CD14-positive monocyte (primary cell): ENCODE measurements at regions not wholly inside any gene's neighbourhood (a gene's known extent, or its start where the extent isn't known, plus 50 kb on each side); places are given as distances from the start of the nearest gene placed in this dataset.

Source experiments
- DNase-seq, 3 donors: peaks; one replicate each; pipeline ENCODE4 v3.0.0-alpha.2; 2011 to 2022
- H2AFZ ChIP-seq: 2 replicates; pipeline ENCODE4 v1.6.0; 2012; ENCODE audit warnings: mild to moderate bottlenecking, low read depth, low read length, inconsistent platforms; ENCODE audit not compliant: insufficient read depth, poor library complexity, severe bottlenecking
- H3K27ac ChIP-seq, 2 donors: 1 replicate in 1 of 2; 2 replicates in 1 of 2; pipeline ENCODE4 v1.5.1; 2012 to 2013; ENCODE audit warnings: low read length in 2 of 2, control low read depth in 1 of 2, inconsistent platforms in 1 of 2, low read depth in 1 of 2, mild to moderate bottlenecking in 1 of 2
- H3K27me3 ChIP-seq, 2 donors: one replicate each; pipeline versions ENCODE4 v1.6.0 to v1.6.1; 2011 to 2013; ENCODE audit warnings: low read length in 2 of 2; ENCODE audit not compliant: control insufficient read depth in 2 of 2, insufficient read depth in 2 of 2
- H3K36me3 ChIP-seq, 2 donors: replicated peaks in 1 of 2; 1 replicate in 1 of 2; 2 replicates in 1 of 2; pipeline versions ENCODE4 v1.5.1 to v1.6.1; 2012 to 2013; ENCODE audit warnings: low read length in 2 of 2, control low read depth in 1 of 2, inconsistent platforms in 1 of 2, mild to moderate bottlenecking in 1 of 2; ENCODE audit not compliant: insufficient read depth in 2 of 2, control insufficient read depth in 1 of 2
- H3K4me1 ChIP-seq, 2 donors: 1 replicate in 1 of 2; 2 replicates in 1 of 2; pipeline versions ENCODE4 v1.5.1 to v1.6.1; 2012 to 2013; ENCODE audit warnings: low read length in 2 of 2, control low read depth in 1 of 2, inconsistent platforms in 1 of 2, mild to moderate bottlenecking in 1 of 2, moderate library complexity in 1 of 2; ENCODE audit not compliant: insufficient read depth in 2 of 2, control insufficient read depth in 1 of 2
- H3K4me2 ChIP-seq: replicated peaks from 2 replicates; pipeline ENCODE3; 2012; ENCODE audit warnings: low read length, moderate library complexity, mild to moderate bottlenecking; ENCODE audit not compliant: poor library complexity, severe bottlenecking; ENCODE audit errors: extremely low read depth
- H3K4me3 ChIP-seq, 3 experiments: fragments of 200-600 bp in 1 of 3; sonication (generic) in 1 of 3; replicated peaks in 1 of 3; 1 replicate in 2 of 3; 2 replicates in 1 of 3; pipeline ENCODE4 v1.5.1; 2011 to 2013; ENCODE audit warnings: low read length in 3 of 3, mild to moderate bottlenecking in 3 of 3, control low read depth in 2 of 3, low read depth in 2 of 3, inconsistent platforms in 1 of 3, moderate library complexity in 1 of 3
- H3K79me2 ChIP-seq: 2 replicates; pipeline ENCODE4 v1.6.0; 2012; ENCODE audit warnings: mild to moderate bottlenecking, control low read depth, inconsistent platforms, low read length, moderate library complexity; ENCODE audit not compliant: insufficient read depth
- H3K9ac ChIP-seq: 2 replicates; pipeline ENCODE4 v1.6.0; 2017; ENCODE audit warnings: low read length, mild to moderate bottlenecking; ENCODE audit not compliant: insufficient read depth, poor library complexity, severe bottlenecking
- H3K9me3 ChIP-seq, 2 donors: replicated peaks in 1 of 2; 1 replicate in 1 of 2; 2 replicates in 1 of 2; pipeline versions ENCODE4 v1.5.1 to v1.6.1; 2012 to 2013; ENCODE audit warnings: low read length in 2 of 2, control low read depth in 1 of 2; ENCODE audit not compliant: control insufficient read depth in 1 of 2, insufficient read depth in 1 of 2
- H4K20me1 ChIP-seq: 2 replicates; pipeline ENCODE4 v1.6.0; 2012; ENCODE audit warnings: mild to moderate bottlenecking, low read length, control low read depth, moderate library complexity; ENCODE audit not compliant: insufficient read depth
- H3K27ac Mint-ChIP-seq, 7 donors: one replicate each; pipeline ENCODE4 v1.8.0; 2020; ENCODE audit warnings: mild to moderate bottlenecking in 7 of 7, mixed read lengths in 7 of 7, moderate library complexity in 6 of 7, inconsistent platforms in 2 of 7
- H3K27me3 Mint-ChIP-seq, 3 donors: one replicate each; pipeline ENCODE4 v1.8.0; 2021 to 2022; ENCODE audit warnings: low read depth in 3 of 3, mild to moderate bottlenecking in 3 of 3, mixed read lengths in 3 of 3, moderate library complexity in 3 of 3, inconsistent platforms in 1 of 3
- H3K36me3 Mint-ChIP-seq, 2 donors: one replicate each; pipeline ENCODE4 v1.8.0; 2020; ENCODE audit warnings: mixed read lengths in 2 of 2, inconsistent platforms in 1 of 2, mild to moderate bottlenecking in 1 of 2
- H3K4me1 Mint-ChIP-seq: one replicate; pipeline ENCODE4 v1.8.0; 2020; ENCODE audit warnings: mild to moderate bottlenecking, mixed read lengths
- H3K4me3 Mint-ChIP-seq, 2 donors: one replicate each; pipeline ENCODE4 v1.8.0; 2020; ENCODE audit warnings: mild to moderate bottlenecking in 2 of 2, mixed read lengths in 2 of 2, moderate library complexity in 1 of 2
- H3K9me3 Mint-ChIP-seq, 7 donors: one replicate each; pipeline ENCODE4 v1.8.0; 2020 to 2022; ENCODE audit warnings: mixed read lengths in 7 of 7, mild to moderate bottlenecking in 6 of 7, moderate library complexity in 6 of 7, inconsistent platforms in 2 of 7
- CTCF ChIP-seq: fragments of 200-600 bp; IDR thresholded peaks from one replicate; pipeline ENCODE4 v1.8.0; 2022; ENCODE audit warnings: antibody characterized with exemption, mild to moderate bottlenecking
- WGBS: methylation state at CpG from one replicate; pipeline ENCODE4 v1.1.5; 2013; ENCODE audit warnings: missing lambda C conversion rate; ENCODE audit not compliant: insufficient coverage; 5-methylcytosine and 5-hydroxymethylcytosine counted together
- intact Hi-C, 2 donors: fragments of 100-400 bp; cut with micrococcal nuclease; formaldehyde crosslinking; loops; one replicate each; pipeline versions ENCODE4 v1.15.0 to v1.15.1; 2023

- Histone ChIP-seq H3K9ac (no peak overlapping the region), H3K79me2 (no peaks in the 10 kb centered on the region), H3K4me1 (no peaks in the 10 kb centered on the region), H2AFZ (no peak overlapping the region), H4K20me1 (no peaks in the 10 kb centered on the region), H3K4me2 (no peak overlapping the region), H3K36me3 (no peaks in the 10 kb centered on the region), H3K27ac (no peak overlapping the region), H3K9me3 (peaks cover 5 to 9% of the 10 kb centered on the region in 2 donors), H3K4me3 (no peak overlapping the region), H3K27me3 (no peaks in the 10 kb centered on the region)
- Mint-ChIP-seq H3K27ac (no peak overlapping the region), H3K27me3 (peaks cover 0 to 3% (median 2%) of the 10 kb centered on the region in 3 donors), H3K4me3 (no peak overlapping the region), H3K9me3 (peaks cover 0 to 7% (median 3%) of the 10 kb centered on the region in 7 donors), H3K4me1 (no peaks in the 10 kb centered on the region), H3K36me3 (no peaks in the 10 kb centered on the region)
- TF ChIP-seq CTCF: no peak
- 88% methylated on average over 1 of the region's 1 CpG for WGBS
- intact Hi-C loops: no loop called here
- DNase-seq: no peak
Measured at GRCh38 chr9:26535151-26535550, 357.5 kb downstream of the CAAP1 start.

- Histone ChIP-seq H3K9me3 (no peaks in the 10 kb centered on the region), H3K27me3 (no peaks in the 10 kb centered on the region), H3K4me3 (no peak overlapping the region), H3K9ac (no peak overlapping the region), H3K4me2 (no peak overlapping the region), H2AFZ (no peak overlapping the region), H3K4me1 (no peaks in the 10 kb centered on the region), H3K27ac (no peak overlapping the region), H3K36me3 (no peaks in the 10 kb centered on the region), H3K79me2 (no peaks in the 10 kb centered on the region), H4K20me1 (no peaks in the 10 kb centered on the region)
- intact Hi-C loops: no loop called here
- peaks cover 0 to 2% (median 0%) of the 10 kb centered on the region in 3 donors for H3K27me3 Mint-ChIP-seq
- H3K4me3 Mint-ChIP-seq: no peak overlapping the region
- peaks cover 0 to 3% (median 0%) of the 10 kb centered on the region in 7 donors for H3K9me3 Mint-ChIP-seq
- no peak for DNase-seq
- 75% methylated on average over 1 of the region's 2 CpGs for WGBS
- H3K27ac Mint-ChIP-seq: no peak overlapping the region
- H3K36me3 Mint-ChIP-seq: no peaks in the 10 kb centered on the region
- no peak for TF ChIP-seq CTCF
- no peaks in the 10 kb centered on the region for H3K4me1 Mint-ChIP-seq
Measured at GRCh38 chr9:26530841-26531240, 361.8 kb downstream of the CAAP1 start.
